K562 (cell line): ENCODE measurements at regions not wholly inside any gene's neighbourhood (a gene's known extent, or its start where the extent isn't known, plus 50 kb on each side); places are given as distances from the start of the nearest gene placed in this dataset.
A peak's percentile ranks its signal among the peaks of the same experiment; 100 is the strongest.

ENCODE experiments used
- ELF1 ChIP-seq: fragments of 200-800 bp; sonication (Bioruptor generic); IDR thresholded peaks from 2 replicates; pipeline ENCODE4 v1.6.1; 2016; ENCODE audit warnings: missing genetic modification characterization, missing compliant biosample characterization
- ELF4 ChIP-seq: fragments of 450-650 bp; formaldehyde crosslinking; IDR thresholded peaks from 2 replicates; pipeline ENCODE4 v1.4.0; 2022; ENCODE audit warnings: missing genetic modification characterization
- ESRRB ChIP-seq: fragments of 250-450 bp; sonication (Bioruptor Pico); IDR thresholded peaks from 2 replicates; pipeline ENCODE4 v1.5.0; 2020; ENCODE audit warnings: mild to moderate bottlenecking, moderate library complexity, borderline replicate concordance
- FOS ChIP-seq: IDR thresholded peaks from 3 replicates; pipeline ENCODE4 v1.6.1; 2011; ENCODE audit not compliant: insufficient read length; ENCODE audit errors: extremely low read depth
- GABPA ChIP-seq: fragments of 200-800 bp; sonication (Bioruptor generic); conservative IDR thresholded peaks from 2 replicates; pipeline ENCODE4 v1.6.1; 2016; ENCODE audit warnings: low read depth, missing genetic modification characterization, missing compliant biosample characterization
- HNRNPUL1 ChIP-seq: fragments of 200-400 bp; formaldehyde crosslinking; IDR thresholded peaks from 2 replicates; pipeline ENCODE4 v1.6.1; 2017; ENCODE audit warnings: low read length
- ILK ChIP-seq: fragments of 450-650 bp; IDR thresholded peaks from 2 replicates; pipeline ENCODE4 v1.6.1; 2016; ENCODE audit warnings: missing genetic modification characterization, low read depth, mild to moderate bottlenecking, missing compliant biosample characterization, moderate library complexity, borderline replicate concordance
- JUN ChIP-seq, 2 experiments: sonication (generic) in 1 of 2; formaldehyde crosslinking in 1 of 2; IDR thresholded peaks; 2 replicates each; pipeline versions ENCODE4 v1.6.1 to v1.8.0; 2012 to 2022; ENCODE audit warnings: borderline replicate concordance in 2 of 2, mild to moderate bottlenecking in 2 of 2, improper control_type of control experiment in 1 of 2, low read depth in 1 of 2, low read length in 1 of 2, missing genetic modification reagents in 1 of 2
- MAZ ChIP-seq, 2 experiments: fragments of 450-650 bp in 1 of 2; sonication (generic) in 1 of 2; formaldehyde crosslinking; IDR thresholded peaks in 1 of 2; conservative IDR thresholded peaks in 1 of 2; 2 replicates each; pipeline versions ENCODE4 v1.4.0 to v1.5.0; 2020; ENCODE audit warnings: mild to moderate bottlenecking in 1 of 2, missing genetic modification reagents in 1 of 2
- NFIX ChIP-seq: fragments of 250-450 bp; sonication (Bioruptor Pico); IDR thresholded peaks from 2 replicates; pipeline ENCODE4 v1.4.0; 2020; ENCODE audit warnings: low read depth, mild to moderate bottlenecking, moderate library complexity
- NR1H2 ChIP-seq: sonication (generic); formaldehyde crosslinking; IDR thresholded peaks from 2 replicates; pipeline ENCODE4 v1.4.0; 2020; ENCODE audit warnings: mild to moderate bottlenecking, missing genetic modification reagents
- RFX1 ChIP-seq: fragments of 450-650 bp; IDR thresholded peaks from 2 replicates; pipeline ENCODE4 v1.6.1; 2016; ENCODE audit warnings: mild to moderate bottlenecking, moderate library complexity
- SAP30 ChIP-seq: fragments of 200-600 bp; sonication (generic); IDR thresholded peaks from 2 replicates; pipeline ENCODE4 v1.6.1; 2012; ENCODE audit warnings: borderline replicate concordance, low read depth, mild to moderate bottlenecking, moderate library complexity, low read length, control low read depth, inconsistent platforms; ENCODE audit not compliant: insufficient read depth, poor library complexity, severe bottlenecking
- SNRNP70 ChIP-seq: fragments of 200-400 bp; formaldehyde crosslinking; optimal IDR thresholded peaks from 2 replicates; pipeline ENCODE3; 2017; ENCODE audit warnings: low read depth, low read length
- TCF7 ChIP-seq: sonication (generic); IDR thresholded peaks from 2 replicates; pipeline ENCODE4 v1.6.1; 2016; ENCODE audit warnings: antibody characterized with exemption, borderline replicate concordance
- TRIM28 ChIP-seq: fragments of 450-650 bp; IDR thresholded peaks from 2 replicates; pipeline ENCODE4 v1.6.1; 2017
- ZBTB17 ChIP-seq: fragments of 450-650 bp; formaldehyde crosslinking; IDR thresholded peaks from 2 replicates; pipeline ENCODE4 v1.4.0; 2020; ENCODE audit warnings: mild to moderate bottlenecking
- ZSCAN29 ChIP-seq: fragments of 450-650 bp; IDR thresholded peaks from 2 replicates; pipeline ENCODE4 v1.6.1; 2017
- TF ChIP-seq, protein P1 (sequence below): sonication (generic); formaldehyde crosslinking; IDR thresholded peaks from 2 replicates; pipeline ENCODE4 v1.8.0; 2022; ENCODE audit warnings: mild to moderate bottlenecking, missing genetic modification reagents

DNA sequence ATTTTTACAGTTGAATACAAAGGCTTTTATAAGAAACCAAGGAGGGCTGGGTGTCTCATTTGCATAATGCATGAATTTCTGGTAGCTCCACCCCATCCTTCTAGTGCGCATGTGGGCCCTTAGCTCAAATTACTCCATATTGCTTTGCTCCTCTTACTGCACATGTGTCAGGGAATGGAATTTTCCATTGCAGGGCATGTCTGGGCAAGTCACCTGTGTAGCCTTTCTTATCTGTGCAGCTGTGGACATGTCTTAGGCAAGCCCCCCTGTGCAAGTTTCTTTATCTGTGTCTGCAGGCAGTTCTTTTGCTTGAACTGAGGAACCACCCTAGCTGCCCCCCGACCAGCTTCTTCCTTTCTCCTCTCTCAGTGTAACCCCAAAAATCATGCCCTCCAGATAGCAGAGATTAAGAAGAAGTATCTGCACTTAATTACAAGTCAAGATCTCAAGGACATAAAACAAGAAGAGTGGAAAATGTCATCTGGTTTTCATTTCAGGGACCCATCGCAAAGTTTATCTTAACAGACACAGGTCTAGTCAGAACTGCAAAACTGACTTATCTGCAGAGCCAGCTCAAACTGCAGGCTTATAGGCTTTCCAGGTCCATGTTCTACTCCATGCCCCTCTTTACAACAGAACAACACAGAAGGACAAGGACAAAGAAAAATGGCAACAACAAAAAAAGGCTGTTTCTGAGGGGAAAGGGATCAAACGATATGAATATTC, 137.9 kb upstream of the HS3ST4 start (continued):
- no peak for TF ChIP-seq JUN (IDR thresholded peaks at IDR 0.05; ENCODE audit: borderline replicate concordance, low read depth, low read length)
- TF ChIP-seq JUN (CRISPR knock-in tag; IDR thresholded peaks at IDR 0.05; ENCODE audit: borderline replicate concordance): no peak
- no peak for TF ChIP-seq SNRNP70
- TF ChIP-seq ELF1 (tag): no peak
- TF ChIP-seq ELF4 (CRISPR knock-in tag): no peak
- 0 out of 2 replicates have a peak, but pooled peaks have one; percentile 52 for TF ChIP-seq ZBTB17 (CRISPR knock-in tag)
- TF ChIP-seq RFX1: no peak
- no peak for TF ChIP-seq ESRRB (CRISPR knock-in tag)
- TF ChIP-seq TCF7: no peak
- TF ChIP-seq, protein P1, sequence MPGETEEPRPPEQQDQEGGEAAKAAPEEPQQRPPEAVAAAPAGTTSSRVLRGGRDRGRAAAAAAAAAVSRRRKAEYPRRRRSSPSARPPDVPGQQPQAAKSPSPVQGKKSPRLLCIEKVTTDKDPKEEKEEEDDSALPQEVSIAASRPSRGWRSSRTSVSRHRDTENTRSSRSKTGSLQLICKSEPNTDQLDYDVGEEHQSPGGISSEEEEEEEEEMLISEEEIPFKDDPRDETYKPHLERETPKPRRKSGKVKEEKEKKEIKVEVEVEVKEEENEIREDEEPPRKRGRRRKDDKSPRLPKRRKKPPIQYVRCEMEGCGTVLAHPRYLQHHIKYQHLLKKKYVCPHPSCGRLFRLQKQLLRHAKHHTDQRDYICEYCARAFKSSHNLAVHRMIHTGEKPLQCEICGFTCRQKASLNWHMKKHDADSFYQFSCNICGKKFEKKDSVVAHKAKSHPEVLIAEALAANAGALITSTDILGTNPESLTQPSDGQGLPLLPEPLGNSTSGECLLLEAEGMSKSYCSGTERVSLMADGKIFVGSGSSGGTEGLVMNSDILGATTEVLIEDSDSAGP (CRISPR knock-in tag): no peak
- no peak for TF ChIP-seq NFIX (CRISPR knock-in tag)
- TF ChIP-seq SAP30: no peak
- no peak for TF ChIP-seq FOS
- no peak for TF ChIP-seq HNRNPUL1
- no peak for TF ChIP-seq ZSCAN29
- TF ChIP-seq MAZ (CRISPR knock-in tag; conservative IDR thresholded peaks at IDR 0.05 in 1 of 2, IDR thresholded peaks at IDR 0.05 in 1 of 2): peak in 1 of 2 experiments; percentile 55; a peak in 1 of 4 replicates
- no peak for TF ChIP-seq NR1H2
- 0 out of 2 replicates have a peak, but pooled peaks have one; percentile 26 for TF ChIP-seq GABPA (tag)
- TF ChIP-seq ILK: no peak
- no peak for TF ChIP-seq TRIM28
